HL-60 (cell line): ENCODE measurements at regions not wholly inside any gene's neighbourhood (a gene's known extent, or its start where the extent isn't known, plus 50 kb on each side); places are given as distances from the start of the nearest gene placed in this dataset.
"Not testable (repeated sequence)": the region's sequence is repeated elsewhere in the genome, so short reads cannot be mapped to it uniquely, and the experiment has no call there.

Experiments
- DNase-seq, 2 experiments: peaks; one replicate each; pipeline ENCODE4 v3.0.0-alpha.2; 2010 to 2020; ENCODE audit warnings: low read depth in 1 of 2, low spot score in 1 of 2
- H3K27ac ChIP-seq: fragments of 250-450 bp; sonication (Bioruptor Pico); replicated peaks from 2 replicates; pipeline ENCODE4 v1.5.1; 2020; ENCODE audit warnings: mild to moderate bottlenecking, moderate library complexity
- H3K27me3 ChIP-seq: fragments of 250-450 bp; sonication (Bioruptor Pico); 2 replicates; pipeline ENCODE4 v1.5.1; 2021; ENCODE audit warnings: mild to moderate bottlenecking, moderate library complexity; ENCODE audit not compliant: insufficient read depth, poor library complexity, severe bottlenecking
- H3K4me3 ChIP-seq: replicated peaks from 2 replicates; pipeline ENCODE4 v1.5.1; 2011; ENCODE audit warnings: mild to moderate bottlenecking, control low read depth, low read length; ENCODE audit not compliant: insufficient read depth
- CTCF ChIP-seq: IDR thresholded peaks from one replicate; pipeline ENCODE4 v1.5.1; 2011; ENCODE audit warnings: low read length, control low read depth, inconsistent platforms; ENCODE audit not compliant: insufficient read depth
- GABPA ChIP-seq: IDR thresholded peaks from 2 replicates; pipeline ENCODE4 v1.6.1; 2012; ENCODE audit warnings: low read depth
- POLR2AphosphoS5 ChIP-seq: IDR thresholded peaks from 2 replicates; pipeline ENCODE4 v1.6.1; 2012; ENCODE audit warnings: low read depth
- REST ChIP-seq: IDR thresholded peaks from 2 replicates; pipeline ENCODE4 v1.6.1; 2012; ENCODE audit warnings: low read depth; ENCODE audit not compliant: insufficient replicate concordance
- SPI1 ChIP-seq: IDR thresholded peaks from 2 replicates; pipeline ENCODE4 v1.6.1; 2012; ENCODE audit warnings: low read depth, mild to moderate bottlenecking, borderline replicate concordance

DNA sequence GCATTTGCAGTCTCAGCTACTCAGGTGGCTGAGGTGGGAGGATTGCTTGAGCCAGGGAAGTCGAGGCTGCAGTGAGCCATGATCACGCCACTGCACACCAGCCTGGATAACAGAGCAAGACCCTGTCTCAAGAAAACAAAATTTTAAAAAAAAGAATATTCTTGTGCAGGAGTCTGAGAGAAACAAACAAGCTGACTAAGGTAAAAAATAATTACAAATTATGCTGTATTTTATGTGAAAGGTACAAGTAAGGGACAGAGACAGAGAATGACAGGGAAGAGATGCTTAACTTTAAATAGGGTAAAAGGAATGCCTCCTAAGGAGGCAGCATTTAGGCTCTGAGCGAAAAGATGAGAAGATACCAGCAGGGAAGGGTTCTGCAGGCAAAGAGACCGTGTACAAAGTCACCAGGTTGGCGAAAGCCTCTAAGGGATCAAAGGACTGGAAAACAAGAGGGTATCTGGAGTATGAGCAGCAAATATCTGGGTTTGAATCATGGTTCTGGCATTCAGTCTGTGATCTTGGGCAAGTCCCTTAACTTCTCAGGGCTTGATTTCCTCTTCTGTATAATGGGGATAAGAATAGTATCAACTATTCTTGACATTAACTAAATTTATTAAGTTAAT lies 106.2 kb upstream of the RHOBTB1 start:
- Histone ChIP-seq H3K27me3 (no peaks in the 10 kb centered on the region), H3K4me3 (no peak overlapping the region), H3K27ac (no peak overlapping the region)
- DNase-seq: no peak
- no peak for TF ChIP-seq SPI1
- TF ChIP-seq GABPA: no peak
- no peak for TF ChIP-seq REST
- TF ChIP-seq POLR2AphosphoS5: no peak
- TF ChIP-seq CTCF: no peak

GRCh38 chr10:61049386-61049785 lies 105.4 kb upstream of the RHOBTB1 start:
- Histone ChIP-seq H3K27ac (no peak overlapping the region), H3K27me3 (no peaks in the 10 kb centered on the region), H3K4me3 (no peak overlapping the region)
- no peak for DNase-seq
- no peak for TF ChIP-seq CTCF
- TF ChIP-seq REST: no peak
- no peak for TF ChIP-seq POLR2AphosphoS5
- no peak for TF ChIP-seq SPI1
- no peak for TF ChIP-seq GABPA

DNA sequence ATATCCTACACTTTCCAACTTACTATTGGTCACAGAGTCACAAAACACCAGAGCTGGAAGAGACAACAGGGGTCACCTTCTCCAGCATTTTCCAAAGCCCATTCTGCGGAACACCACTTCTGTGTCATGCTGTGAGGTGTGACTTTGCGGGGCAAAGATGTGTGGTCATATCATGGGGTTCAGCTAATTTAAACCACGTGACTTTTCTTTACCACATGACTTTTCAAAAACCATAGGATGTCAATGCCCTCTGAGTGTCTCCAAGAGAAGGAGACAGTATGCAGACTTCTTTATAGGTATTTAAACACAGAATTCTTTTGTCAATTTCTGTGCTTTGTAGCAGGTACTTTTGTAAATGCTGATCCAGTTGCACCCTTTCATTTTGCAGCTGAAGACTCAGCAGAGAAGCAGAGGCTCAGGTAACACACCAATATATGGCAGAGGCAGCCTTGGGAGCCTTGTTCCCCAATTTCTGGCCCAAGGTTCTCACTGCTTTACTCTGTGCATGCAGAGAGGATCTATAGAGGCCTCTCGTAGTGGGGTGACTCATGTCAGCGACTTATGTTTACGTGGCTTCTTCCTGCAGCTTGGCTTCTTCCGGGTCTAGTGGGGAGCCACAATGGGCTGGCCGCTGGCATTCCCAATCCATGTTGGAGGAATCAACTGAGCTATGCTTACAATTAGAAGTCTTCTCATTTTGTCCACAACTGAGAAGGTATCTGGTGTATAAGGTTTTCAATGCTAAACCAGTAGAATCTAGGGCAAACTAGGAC lies 104.0 kb upstream of the RHOBTB1 start:
- DNase-seq: no peak
- H3K27me3 ChIP-seq: no peaks in the 10 kb centered on the region

GRCh38 chr10:61047081-61047480 lies 103.1 kb upstream of the RHOBTB1 start:
- TF ChIP-seq SPI1 (no peak), GABPA (no peak), REST (no peak), POLR2AphosphoS5 (no peak), CTCF (no peak)
- no peak for DNase-seq
- Histone ChIP-seq H3K27ac (no peak overlapping the region), H3K4me3 (no peak overlapping the region), H3K27me3 (no peaks in the 10 kb centered on the region)

More for the DNA sequence above, 104.0 kb upstream of the RHOBTB1 start:
- no peak overlapping the region for H3K4me3 ChIP-seq
- TF ChIP-seq GABPA: no peak
- no peak overlapping the region for H3K27ac ChIP-seq

DNA sequence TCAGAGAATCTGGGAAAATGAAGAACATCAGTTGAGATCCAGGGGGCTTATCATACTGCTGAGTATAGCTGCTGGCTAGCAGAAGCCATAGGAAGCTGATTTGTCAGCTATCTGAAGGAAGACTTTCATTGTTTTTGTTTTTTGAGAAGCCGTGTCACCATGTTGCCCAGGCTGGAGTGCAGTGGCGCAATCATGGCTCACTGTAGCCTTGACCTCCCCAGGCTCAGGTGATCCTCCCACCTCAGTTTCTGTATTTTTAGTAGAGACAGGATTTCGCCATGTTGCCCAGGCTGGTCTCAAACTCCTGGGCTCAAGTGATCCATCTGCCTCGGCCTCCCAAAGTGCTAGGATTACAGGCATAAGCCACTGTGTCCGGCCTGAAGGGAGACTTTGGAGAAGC lies 101.5 kb upstream of the RHOBTB1 start:
- H3K4me3 ChIP-seq, DNase-seq, H3K27ac ChIP-seq, H3K27me3 ChIP-seq: not testable (repeated sequence)
